ENCODE measurements at regions not wholly inside any gene's neighbourhood (a gene's known extent, or its start where the extent isn't known, plus 50 kb on each side); places are given as distances from the start of the nearest gene placed in this dataset.

- Mint-ChIP-seq H3K9me3 (peaks cover 14% of the 10 kb centered on the region), H3K4me1 (no peaks in the 10 kb centered on the region), H3K27me3 (ENCODE audit: insufficient read depth, low read depth, poor library complexity) (no peaks in the 10 kb centered on the region), H3K27ac (no peak overlapping the region), H3K4me3 (no peak overlapping the region), H3K36me3 (ENCODE audit: low read depth) (peaks cover 8% of the 10 kb centered on the region; the same call in 2 of the 3 replicates)
- TF ChIP-seq JUNB (IDR thresholded peaks at IDR 0.05; ENCODE audit: unreplicated experiment), result no peak
- TF ChIP-seq ZNF462 (CRISPR knock-in tag; IDR thresholded peaks at IDR 0.05), result no peak
- TF ChIP-seq CREB1 (CRISPR knock-in tag; IDR thresholded peaks at IDR 0.05; ENCODE audit: low read depth), result no peak
- TF ChIP-seq ZNF331 (CRISPR knock-in tag; IDR thresholded peaks at IDR 0.05; ENCODE audit: low read depth), result no peak
- TF ChIP-seq EZH2phosphoT487 (IDR thresholded peaks at IDR 0.05; ENCODE audit: unreplicated experiment), result no peak
- Histone ChIP-seq H3F3A (replicated peaks; ENCODE audit: low read depth) (no peaks in the 10 kb centered on the region), H3K4me3 (no peak overlapping the region), H3K27ac (ENCODE audit: low read depth) (no peak overlapping the region), H3K4me1 (ENCODE audit: insufficient read depth) (no peaks in the 10 kb centered on the region), H4K20me1 (replicated peaks; ENCODE audit: insufficient read depth) (no peaks in the 10 kb centered on the region), H3K4me2 (no peak overlapping the region), H3K9me2 (ENCODE audit: insufficient read depth) (no peaks in the 10 kb centered on the region), H3K79me2 (replicated peaks; ENCODE audit: insufficient read depth) (no peaks in the 10 kb centered on the region), H3K27me3 (ENCODE audit: insufficient read depth) (no peaks in the 10 kb centered on the region), H2AFZ (no peak overlapping the region), H3K36me3 (ENCODE audit: insufficient read depth) (no peaks in the 10 kb centered on the region)
- ATAC-seq (no peak), DNase-seq (ENCODE audit: low spot score) (no peak)
These were observed 281.4 kb upstream of the TAC1 start for GRCh38 chr7:97450516-97450915.

- H3K4me3 Mint-ChIP-seq, result no peak overlapping the region
- Histone ChIP-seq H4K20me1 (replicated peaks; ENCODE audit: insufficient read depth) (no peaks in the 10 kb centered on the region), H3K4me2 (no peak overlapping the region), H2AFZ (no peak overlapping the region), H3K4me3 (no peak overlapping the region), H3K36me3 (ENCODE audit: insufficient read depth) (no peaks in the 10 kb centered on the region), H3K79me2 (replicated peaks; ENCODE audit: insufficient read depth) (no peaks in the 10 kb centered on the region), H3K9me2 (ENCODE audit: insufficient read depth) (no peaks in the 10 kb centered on the region), H3K27me3 (ENCODE audit: insufficient read depth) (no peaks in the 10 kb centered on the region), H3K4me1 (ENCODE audit: insufficient read depth) (no peaks in the 10 kb centered on the region), H3F3A (replicated peaks; ENCODE audit: low read depth) (no peaks in the 10 kb centered on the region), H3K27ac (ENCODE audit: low read depth) (no peak overlapping the region)
- no peak overlapping the region for H3K27ac Mint-ChIP-seq
- H3K9me3 Mint-ChIP-seq, result peaks cover 7% of the 10 kb centered on the region; the same call in 2 of the 3 replicates
- ATAC-seq, result no peak
- peaks cover 3% of the 10 kb centered on the region; the same call in 1 of the 3 replicates for H3K36me3 Mint-ChIP-seq (ENCODE audit: low read depth)
- no peak for DNase-seq (ENCODE audit: low spot score)
- H3K4me1 Mint-ChIP-seq, result no peaks in the 10 kb centered on the region
- no peaks in the 10 kb centered on the region for H3K27me3 Mint-ChIP-seq (ENCODE audit: insufficient read depth, low read depth, poor library complexity)
- TF ChIP-seq STAT1 (IDR thresholded peaks at IDR 0.05; ENCODE audit: unreplicated experiment) (no peak), CTCF (conservative IDR thresholded peaks at IDR 0.05; ENCODE audit: low read depth in 2 of 2) (no peak), ETS1 (IDR thresholded peaks at IDR 0.05) (no peak), EZH2phosphoT487 (IDR thresholded peaks at IDR 0.05; ENCODE audit: unreplicated experiment) (no peak), JUNB (IDR thresholded peaks at IDR 0.05; ENCODE audit: unreplicated experiment) (no peak), REST (IDR thresholded peaks at IDR 0.05; ENCODE audit: unreplicated experiment) (no peak), ZNF114 (CRISPR knock-in tag; IDR thresholded peaks at IDR 0.05) (no peak)
These were observed 277.2 kb upstream of the TAC1 start for GRCh38 chr7:97454636-97455035.

All from GM23338 (cell line).